Transverse colon (tissue), 4 donors: ENCODE measurements at regions not wholly inside any gene's neighbourhood (a gene's known extent, or its start where the extent isn't known, plus 50 kb on each side); places are given as distances from the start of the nearest gene placed in this dataset.
"Not testable (repeated sequence)": the region's sequence is repeated elsewhere in the genome, so short reads cannot be mapped to it uniquely, and the experiment has no call there.

Experiments
- DNase-seq: peaks from one replicate; pipeline ENCODE4 v3.0.0-alpha.2; 2019
- H3K27ac ChIP-seq, 4 donors: fragments of 200-600 bp; sonication (generic); 2 replicates each; pipeline ENCODE4 v1.5.1; 2016 to 2018; ENCODE audit warnings: inconsistent platforms in 4 of 4
- H3K27me3 ChIP-seq: fragments of 200-600 bp; sonication (generic); 2 replicates; pipeline ENCODE4 v1.5.1; 2017; ENCODE audit warnings: inconsistent platforms
- H3K36me3 ChIP-seq, 4 donors: fragments of 200-600 bp; sonication (generic); 2 replicates each; pipeline ENCODE4 v1.5.1; 2017 to 2019; ENCODE audit warnings: inconsistent platforms in 4 of 4
- H3K4me1 ChIP-seq, 4 donors: fragments of 200-600 bp; sonication (generic); 2 replicates each; pipeline ENCODE4 v1.5.1; 2017 to 2020; ENCODE audit warnings: inconsistent platforms in 4 of 4
- H3K4me3 ChIP-seq, 4 donors: fragments of 200-600 bp; sonication (generic); 1 replicate in 1 of 4; 2 replicates in 3 of 4; pipeline versions ENCODE4 v1.5.1 to v1.6.1; 2017 to 2019; ENCODE audit warnings: inconsistent platforms in 4 of 4
- H3K9me3 ChIP-seq, 2 donors: fragments of 200-600 bp; sonication (generic); 2 replicates each; pipeline ENCODE4 v1.5.1; 2017 to 2019; ENCODE audit warnings: inconsistent platforms in 2 of 2
- CTCF ChIP-seq, 5 experiments: fragments of 200-600 bp in 3 of 5; fragments of 450-650 bp in 2 of 5; sonication (generic) in 3 of 5; IDR thresholded peaks; 1 replicate in 2 of 5; 2 replicates in 3 of 5; pipeline ENCODE4 v1.5.1; 2016 to 2017; ENCODE audit warnings: antibody characterized with exemption in 5 of 5, inconsistent platforms in 3 of 5, mild to moderate bottlenecking in 2 of 5, moderate library complexity in 1 of 5
- EP300 ChIP-seq: sonication (generic); formaldehyde crosslinking; IDR thresholded peaks from one replicate; pipeline ENCODE4 v1.6.1; 2017; ENCODE audit warnings: antibody characterized with exemption, low read depth
- POLR2A ChIP-seq: fragments of 450-650 bp; IDR thresholded peaks from one replicate; pipeline ENCODE4 v1.6.1; 2016; ENCODE audit warnings: antibody characterized with exemption, mild to moderate bottlenecking, moderate library complexity
- POLR2AphosphoS5 ChIP-seq, 3 donors: sonication (generic); formaldehyde crosslinking; IDR thresholded peaks; one replicate each; pipeline ENCODE4 v1.6.1; 2016; ENCODE audit warnings: antibody characterized with exemption in 3 of 3
- WGBS, 2 donors: methylation state at CpG; one replicate each; pipeline ENCODE4 v1.1.5; 2018; ENCODE audit warnings: low coverage in 1 of 2; 5-methylcytosine and 5-hydroxymethylcytosine counted together
- in situ Hi-C, 4 donors: fragments of 200-750 bp; cut with MboI; loops; one replicate each; pipeline versions ENCODE4 v1.15.0 to v1.15.1; 2017; ENCODE audit warnings: low sequenced_read_pairs in 3 of 4, low pct_ligation_motif_present in 1 of 4, low pct_unique_long_range_greater_than_20kb in 1 of 4
- intact Hi-C: fragments of 100-400 bp; cut with DNase I; formaldehyde crosslinking; loops from one replicate; pipeline ENCODE4 v1.15.1; 2023; ENCODE audit warnings: low total_unique reads

- in situ Hi-C loops, result no loop called here
These were observed 486.3 kb upstream of the MARCKS start for GRCh38 chr6:113370508-113371502.

GRCh38 chr6:113375466-113375865, 481.7 kb upstream of the MARCKS start:
- DNase-seq, intact Hi-C loops, H3K4me1 ChIP-seq, H3K36me3 ChIP-seq, H3K27ac ChIP-seq, H3K27me3 ChIP-seq, H3K4me3 ChIP-seq, H3K9me3 ChIP-seq, in situ Hi-C loops: not testable (repeated sequence)
- 82% methylated on average over 2 of the region's 2 CpGs; no CpG with 5 or more reads in 1 of the 2 donors for WGBS, 2 donors

More at GRCh38 chr6:113370508-113371502, 486.3 kb upstream of the MARCKS start:
- Histone ChIP-seq H3K4me3 (no peak overlapping the region), H3K27ac (no peak overlapping the region), H3K36me3 (no peaks in the 10 kb centered on the region), H3K27me3 (no peaks in the 10 kb centered on the region), H3K4me1 (no peaks in the 10 kb centered on the region), H3K9me3 (no peaks in the 10 kb centered on the region)
- TF ChIP-seq EP300 (no peak), POLR2AphosphoS5 (IDR thresholded peaks at IDR 0.05) (no peak), POLR2A (no peak), CTCF (IDR thresholded peaks at IDR 0.05) (no peak)
- intact Hi-C loops, result no loop called here
- no peak for DNase-seq
- WGBS, 2 donors, result 74% methylated on average over 5 of the region's 5 CpGs

- intact Hi-C loops, result no loop called here
- no peaks in the 10 kb centered on the region for H3K4me1 ChIP-seq
- in situ Hi-C loops, result no loop called here
- WGBS, 2 donors, result 74 to 83% methylated on average over 5 to 7 of the region's 7 CpGs
- H3K27me3 ChIP-seq, result no peaks in the 10 kb centered on the region
- no peaks in the 10 kb centered on the region for H3K9me3 ChIP-seq
- TF ChIP-seq CTCF (IDR thresholded peaks at IDR 0.05) (no peak), POLR2AphosphoS5 (IDR thresholded peaks at IDR 0.05) (no peak), POLR2A (no peak), EP300 (no peak)
- no peak overlapping the region for H3K4me3 ChIP-seq
- H3K36me3 ChIP-seq, result no peaks in the 10 kb centered on the region
- no peak for DNase-seq
- no peak overlapping the region for H3K27ac ChIP-seq
These were observed 480.9 kb upstream of the MARCKS start for GRCh38 chr6:113375950-113376846.

GRCh38 chr6:113376847-113377165, 480.3 kb upstream of the MARCKS start:
- Histone ChIP-seq H3K4me3 (no peak overlapping the region), H3K27ac (no peak overlapping the region), H3K27me3 (no peaks in the 10 kb centered on the region), H3K4me1 (no peaks in the 10 kb centered on the region), H3K9me3 (no peaks in the 10 kb centered on the region), H3K36me3 (no peaks in the 10 kb centered on the region)
- no peak for TF ChIP-seq EP300
- TF ChIP-seq POLR2AphosphoS5 (IDR thresholded peaks at IDR 0.05), result no peak
- no peak for TF ChIP-seq POLR2A
- no peak for TF ChIP-seq CTCF (IDR thresholded peaks at IDR 0.05)
- DNase-seq, result no peak
- in situ Hi-C loops (no loop called here), intact Hi-C loops (no loop called here)
- 58 to 70% methylated on average over 1 of the region's 1 CpG for WGBS, 2 donors
